ENCODE measurements at regions not wholly inside any gene's neighbourhood (a gene's known extent, or its start where the extent isn't known, plus 50 kb on each side); places are given as distances from the start of the nearest gene placed in this dataset.

GRCh38 chr3:82883072-82883471 is 1121.6 kb upstream of the GBE1 start:
- H3K79me2 ChIP-seq (ENCODE audit: control insufficient read depth, insufficient read depth, low read length) = no peaks in the 10 kb centered on the region
- no peaks in the 10 kb centered on the region for H4K20me1 ChIP-seq (replicated peaks; ENCODE audit: control insufficient read depth, insufficient read depth, low read length)
- DNase-seq (ENCODE audit: extremely low read depth in 1 of 4, low spot score in 3 of 4) (no peak), ATAC-seq (no peak), FAIRE-seq (no peak)
- H3K9me1 ChIP-seq (ENCODE audit: control insufficient read depth, insufficient read depth, low read length) = no peaks in the 10 kb centered on the region
- intact Hi-C loops (cut with micrococcal nuclease) (no loop called here), in situ Hi-C loops (cut with MboI) (no loop called here)
- H2AFZ ChIP-seq (ENCODE audit: low read depth, low read length) = no peak overlapping the region
- POLR2A ChIA-PET = no interaction called here
- no peak overlapping the region for H3K4me3 ChIP-seq
- no peaks in the 10 kb centered on the region for H3K36me3 ChIP-seq (ENCODE audit: control insufficient read depth, insufficient read depth, low read length)
- TF ChIP-seq ZBED1 (IDR thresholded peaks at IDR 0.05) (no peak), DLX4 (CRISPR knock-in tag; IDR thresholded peaks at IDR 0.05) (no peak), RHOXF2B (CRISPR knock-in tag; conservative IDR thresholded peaks at IDR 0.05) (no peak)
- H3K9me3 ChIP-seq (replicated peaks; ENCODE audit: control insufficient read depth, insufficient read depth, low read depth, low read length) = no peaks in the 10 kb centered on the region
- no peaks in the 10 kb centered on the region for H3K27me3 ChIP-seq (ENCODE audit: control insufficient read depth in 2 of 2, insufficient read depth in 2 of 2, low read length in 2 of 2)
- CTCF ChIA-PET (ENCODE audit: low intra/inter-chr PET ratio) = no interaction called here
- no peak overlapping the region for H3K9ac ChIP-seq (ENCODE audit: insufficient read depth in 1 of 2, low read depth in 2 of 2, low read length in 2 of 2)
- no peak overlapping the region for H3K27ac ChIP-seq (ENCODE audit: extremely low read depth, low read depth, low read length)
- H3K4me1 ChIP-seq (replicated peaks in 1 of 2; ENCODE audit: control insufficient read depth in 2 of 2, insufficient read depth in 2 of 2, low read length in 2 of 2) = no peaks in the 10 kb centered on the region
- BruUV-seq (replicated peaks) = no TSS peak
- WGBS (ENCODE audit: insufficient coverage, low coverage, missing lambda C conversion rate) = 0% methylated on average over 1 of the region's 2 CpGs
- no peak overlapping the region for H3K4me2 ChIP-seq (ENCODE audit: insufficient read depth, low read length)

- H3K9me1 ChIP-seq (ENCODE audit: control insufficient read depth, insufficient read depth, low read length) = no peaks in the 10 kb centered on the region
- H4K20me1 ChIP-seq (replicated peaks; ENCODE audit: control insufficient read depth, insufficient read depth, low read length) = no peaks in the 10 kb centered on the region
- intact Hi-C loops (cut with micrococcal nuclease) (no loop called here), in situ Hi-C loops (cut with MboI) (no loop called here)
- no peak overlapping the region for H3K4me2 ChIP-seq (ENCODE audit: insufficient read depth, low read length)
- FAIRE-seq (no peak), DNase-seq (ENCODE audit: extremely low read depth in 1 of 4, low spot score in 3 of 4) (no peak), ATAC-seq (no peak)
- no peak overlapping the region for H2AFZ ChIP-seq (ENCODE audit: low read depth, low read length)
- H3K4me3 ChIP-seq = no peak overlapping the region
- H3K27ac ChIP-seq (ENCODE audit: extremely low read depth, low read depth, low read length) = no peak overlapping the region
- ChIA-PET POLR2A (no interaction called here), CTCF (ENCODE audit: low intra/inter-chr PET ratio) (no interaction called here)
- no peaks in the 10 kb centered on the region for H3K36me3 ChIP-seq (ENCODE audit: control insufficient read depth, insufficient read depth, low read length)
- no peak overlapping the region for H3K9ac ChIP-seq (ENCODE audit: insufficient read depth in 1 of 2, low read depth in 2 of 2, low read length in 2 of 2)
- WGBS (ENCODE audit: insufficient coverage, low coverage, missing lambda C conversion rate) = 0% methylated on average over 1 of the region's 1 CpG
- H3K27me3 ChIP-seq (ENCODE audit: control insufficient read depth in 2 of 2, insufficient read depth in 2 of 2, low read length in 2 of 2) = no peaks in the 10 kb centered on the region
- no peaks in the 10 kb centered on the region for H3K4me1 ChIP-seq (replicated peaks in 1 of 2; ENCODE audit: control insufficient read depth in 2 of 2, insufficient read depth in 2 of 2, low read length in 2 of 2)
- H3K9me3 ChIP-seq (replicated peaks; ENCODE audit: control insufficient read depth, insufficient read depth, low read depth, low read length) = no peaks in the 10 kb centered on the region
- H3K79me2 ChIP-seq (ENCODE audit: control insufficient read depth, insufficient read depth, low read length) = no peaks in the 10 kb centered on the region
- BruUV-seq (replicated peaks) = no TSS peak
- TF ChIP-seq USF1 (CRISPR knock-in tag; IDR thresholded peaks at IDR 0.05) (no peak), PATZ1 (CRISPR knock-in tag; IDR thresholded peaks at IDR 0.05; ENCODE audit: borderline replicate concordance) (no peak), MXD1 (CRISPR knock-in tag; IDR thresholded peaks at IDR 0.05; ENCODE audit: borderline replicate concordance, poor library complexity, severe bottlenecking) (no peak), ZNF583 (CRISPR knock-in tag; IDR thresholded peaks at IDR 0.05) (no peak), ZFX (CRISPR knock-in tag; IDR thresholded peaks at IDR 0.05) (no peak), COPS2 (conservative IDR thresholded peaks at IDR 0.05) (no peak), ZBTB1 (CRISPR knock-in tag; IDR thresholded peaks at IDR 0.05; ENCODE audit: borderline replicate concordance, low read depth) (no peak), BACH1 (tag; IDR thresholded peaks at IDR 0.05) (no peak), ZBED1 (IDR thresholded peaks at IDR 0.05) (no peak), LCOR (CRISPR knock-in tag; IDR thresholded peaks at IDR 0.05) (no peak), XRCC5 (IDR thresholded peaks at IDR 0.05; ENCODE audit: low read depth, low read length) (no peak), CTBP1 (IDR thresholded peaks at IDR 0.05; ENCODE audit: borderline replicate concordance) (no peak)
These were observed 1114.0 kb upstream of the GBE1 start for GRCh38 chr3:82875401-82875800.
